ENCODE measurements at regions not wholly inside any gene's neighbourhood (a gene's known extent, or its start where the extent isn't known, plus 50 kb on each side); places are given as distances from the start of the nearest gene placed in this dataset.

- no peak overlapping the region for H3K4me3 ChIP-seq (replicated peaks; ENCODE audit: low read depth, low read length)
- no peak for TF ChIP-seq CTCF (IDR thresholded peaks at IDR 0.05; ENCODE audit: low read length, missing control alignments)
- DNase-seq (ENCODE audit: low read depth) = no peak
These were observed 156.3 kb upstream of the PHACTR1 start for GRCh38 chr6:12560315-12560714.

GRCh38 chr6:12566618-12567123 is 149.9 kb upstream of the PHACTR1 start:
- no peak for DNase-seq (ENCODE audit: low read depth)
- H3K4me3 ChIP-seq (replicated peaks; ENCODE audit: low read depth, low read length) = no peak overlapping the region
- no peak for TF ChIP-seq CTCF (IDR thresholded peaks at IDR 0.05; ENCODE audit: low read length, missing control alignments)

- no peak for TF ChIP-seq CTCF (IDR thresholded peaks at IDR 0.05; ENCODE audit: low read length, missing control alignments)
- no peak overlapping the region for H3K4me3 ChIP-seq (replicated peaks; ENCODE audit: low read depth, low read length)
- no peak for DNase-seq (ENCODE audit: low read depth)
These were observed 148.9 kb upstream of the PHACTR1 start for GRCh38 chr6:12567682-12568081.

GRCh38 chr6:12569646-12570045 is 146.9 kb upstream of the PHACTR1 start:
- no peak for DNase-seq (ENCODE audit: low read depth)
- TF ChIP-seq CTCF (IDR thresholded peaks at IDR 0.05; ENCODE audit: low read length, missing control alignments) = no peak
- no peak overlapping the region for H3K4me3 ChIP-seq (replicated peaks; ENCODE audit: low read depth, low read length)

GRCh38 chr6:12570461-12571030 is 146.0 kb upstream of the PHACTR1 start:
- peak; percentile 49 for DNase-seq (ENCODE audit: low read depth)
- TF ChIP-seq CTCF (IDR thresholded peaks at IDR 0.05; ENCODE audit: low read length, missing control alignments) = no peak
- no peak overlapping the region for H3K4me3 ChIP-seq (replicated peaks; ENCODE audit: low read depth, low read length)

GRCh38 chr6:12572896-12573827 is 143.4 kb upstream of the PHACTR1 start:
- no peak for TF ChIP-seq CTCF (IDR thresholded peaks at IDR 0.05; ENCODE audit: low read length, missing control alignments)
- DNase-seq (ENCODE audit: low read depth) = peak; percentile 89
- H3K4me3 ChIP-seq (replicated peaks; ENCODE audit: low read depth, low read length) = no peak overlapping the region

Measured in fibroblast of pulmonary artery (primary cell).